Neural progenitor cell (in vitro differentiated cells): ENCODE measurements at regions not wholly inside any gene's neighbourhood (a gene's known extent, or its start where the extent isn't known, plus 50 kb on each side); places are given as distances from the start of the nearest gene placed in this dataset.

Source experiments
- CTCF ChIP-seq: fragments of 200-600 bp; sonication (generic); IDR thresholded peaks from 2 replicates; pipeline ENCODE4 v1.5.1; 2017; ENCODE audit warnings: antibody characterized with exemption, mild to moderate bottlenecking
- EZH2 ChIP-seq: fragments of 200-600 bp; sonication (generic); IDR thresholded peaks from 2 replicates; pipeline ENCODE4 v1.6.1; 2017; ENCODE audit warnings: antibody characterized with exemption, mild to moderate bottlenecking, moderate library complexity

GRCh38 chr4:150005537-150005936 is 72.7 kb upstream of the DCLK2 start:
- TF ChIP-seq EZH2, result no peak
- no peak for TF ChIP-seq CTCF
